Smooth muscle cell (in vitro differentiated cells): ENCODE measurements at regions not wholly inside any gene's neighbourhood (a gene's known extent, or its start where the extent isn't known, plus 50 kb on each side); places are given as distances from the start of the nearest gene placed in this dataset.

Source experiments
- DNase-seq: peaks from one replicate; lab custom pipeline; 2025; ENCODE audit not compliant: unreplicated experiment; lab: John Stamatoyannopoulos, UW
- H2AFZ ChIP-seq: fragments of 200-600 bp; sonication (generic); 2 replicates; pipeline ENCODE4 v1.6.0; 2016; ENCODE audit warnings: antibody characterized with exemption, low read depth, mild to moderate bottlenecking
- H3F3A ChIP-seq: fragments of 200-600 bp; sonication (generic); 2 replicates; pipeline ENCODE4 v1.6.0; 2017; ENCODE audit warnings: antibody characterized with exemption, low read depth
- H3K27ac ChIP-seq: fragments of 200-600 bp; sonication (generic); 2 replicates; pipeline ENCODE4 v1.5.1; 2016; ENCODE audit warnings: low read depth, mild to moderate bottlenecking
- H3K27me3 ChIP-seq: fragments of 200-600 bp; sonication (generic); 2 replicates; pipeline ENCODE4 v1.6.1; 2016; ENCODE audit warnings: low read depth, mild to moderate bottlenecking
- H3K36me3 ChIP-seq: fragments of 200-600 bp; sonication (generic); 2 replicates; pipeline ENCODE4 v1.5.1; 2016; ENCODE audit warnings: low read depth
- H3K4me1 ChIP-seq: fragments of 200-600 bp; sonication (generic); 2 replicates; pipeline ENCODE4 v1.5.1; 2016; ENCODE audit warnings: low read depth
- H3K4me2 ChIP-seq: fragments of 200-600 bp; sonication (generic); 2 replicates; pipeline ENCODE4 v1.6.0; 2016; ENCODE audit warnings: mild to moderate bottlenecking
- H3K4me3 ChIP-seq: fragments of 200-600 bp; sonication (generic); 2 replicates; pipeline ENCODE4 v1.5.1; 2016; ENCODE audit warnings: mild to moderate bottlenecking
- H3K79me2 ChIP-seq: fragments of 200-600 bp; sonication (generic); 2 replicates; pipeline ENCODE4 v1.6.0; 2016; ENCODE audit warnings: low read depth, mild to moderate bottlenecking
- H3K9ac ChIP-seq: fragments of 200-600 bp; sonication (generic); 2 replicates; pipeline ENCODE4 v1.6.0; 2016; ENCODE audit warnings: low read depth
- H3K9me3 ChIP-seq: fragments of 200-600 bp; sonication (generic); replicated peaks from 2 replicates; pipeline ENCODE4 v1.5.1; 2016; ENCODE audit warnings: low read depth
- H4K20me1 ChIP-seq: fragments of 200-600 bp; sonication (generic); 2 replicates; pipeline ENCODE4 v1.6.0; 2016; ENCODE audit warnings: low read depth
- CTCF ChIP-seq: fragments of 200-600 bp; sonication (generic); IDR thresholded peaks from 2 replicates; pipeline ENCODE4 v1.5.1; 2017; ENCODE audit warnings: borderline replicate concordance, mild to moderate bottlenecking, antibody characterized with exemption; ENCODE audit not compliant: insufficient read depth, poor library complexity, severe bottlenecking
- WGBS: methylation state at CpG from one replicate; pipeline ENCODE4 v1.1.7; 2016; ENCODE audit warnings: low lambda C conversion rate; 5-methylcytosine and 5-hydroxymethylcytosine counted together

GRCh38 chrX:77162777-77163176 lies 284.4 kb upstream of the FGF16 start:
- TF ChIP-seq CTCF, result no peak
- H3K4me1 ChIP-seq, result no peaks in the 10 kb centered on the region
- 91% methylated on average over 1 of the region's 1 CpG for WGBS

GRCh38 chrX:77167993-77168392 lies 279.2 kb upstream of the FGF16 start:
- Histone ChIP-seq H3K79me2 (no peaks in the 10 kb centered on the region), H3K9me3 (no peaks in the 10 kb centered on the region), H3K36me3 (no peaks in the 10 kb centered on the region), H3K9ac (no peak overlapping the region), H3K4me2 (no peak overlapping the region), H3F3A (no peaks in the 10 kb centered on the region), H3K4me3 (no peak overlapping the region), H2AFZ (no peak overlapping the region), H4K20me1 (no peaks in the 10 kb centered on the region), H3K27me3 (no peaks in the 10 kb centered on the region), H3K4me1 (no peaks in the 10 kb centered on the region), H3K27ac (no peak overlapping the region)
- no peak for DNase-seq
- no peak for TF ChIP-seq CTCF
- whole genome bisulfite sequencing, result 59% methylated on average over 1 of the region's 1 CpG

More at GRCh38 chrX:77162777-77163176, 284.4 kb upstream of the FGF16 start:
- H3K4me3 ChIP-seq, result no peak overlapping the region
- H3K9ac ChIP-seq, result no peak overlapping the region
- H3K36me3 ChIP-seq, result no peaks in the 10 kb centered on the region
- no peaks in the 10 kb centered on the region for H3K79me2 ChIP-seq
- H4K20me1 ChIP-seq, result no peaks in the 10 kb centered on the region
- no peak for DNase-seq
- H3F3A ChIP-seq, result no peaks in the 10 kb centered on the region
- H3K4me2 ChIP-seq, result no peak overlapping the region
- no peaks in the 10 kb centered on the region for H3K27me3 ChIP-seq
- no peak overlapping the region for H3K27ac ChIP-seq
- no peak overlapping the region for H2AFZ ChIP-seq
- H3K9me3 ChIP-seq, result no peaks in the 10 kb centered on the region

GRCh38 chrX:77174680-77175519 lies 272.3 kb upstream of the FGF16 start:
- no peak overlapping the region for H2AFZ ChIP-seq
- H3K9me3 ChIP-seq, result no peaks in the 10 kb centered on the region
- no peak overlapping the region for H3K27ac ChIP-seq
- H3F3A ChIP-seq, result no peaks in the 10 kb centered on the region
- H3K27me3 ChIP-seq, result no peaks in the 10 kb centered on the region
- no peak for TF ChIP-seq CTCF
- WGBS, result 66% methylated on average over 2 of the region's 2 CpGs
- H3K9ac ChIP-seq, result no peak overlapping the region
- no peak for DNase-seq
- no peaks in the 10 kb centered on the region for H3K4me1 ChIP-seq
- H4K20me1 ChIP-seq, result no peaks in the 10 kb centered on the region
- no peaks in the 10 kb centered on the region for H3K36me3 ChIP-seq
- no peak overlapping the region for H3K4me2 ChIP-seq
- no peaks in the 10 kb centered on the region for H3K79me2 ChIP-seq
- no peak overlapping the region for H3K4me3 ChIP-seq

- WGBS, result 73% methylated on average over 4 of the region's 4 CpGs
- no peaks in the 10 kb centered on the region for H3K79me2 ChIP-seq
- no peaks in the 10 kb centered on the region for H3K36me3 ChIP-seq
- H3K27me3 ChIP-seq, result no peaks in the 10 kb centered on the region
- no peaks in the 10 kb centered on the region for H3K4me1 ChIP-seq
- no peaks in the 10 kb centered on the region for H3F3A ChIP-seq
- H3K4me3 ChIP-seq, result no peak overlapping the region
- DNase-seq, result no peak
- H3K4me2 ChIP-seq, result no peak overlapping the region
- H3K9ac ChIP-seq, result no peak overlapping the region
- peaks cover 3% of the 10 kb centered on the region for H3K9me3 ChIP-seq
- no peak overlapping the region for H2AFZ ChIP-seq
- TF ChIP-seq CTCF, result no peak
- no peaks in the 10 kb centered on the region for H4K20me1 ChIP-seq
- H3K27ac ChIP-seq, result no peak overlapping the region
Measured at GRCh38 chrX:77200663-77201062, 246.5 kb upstream of the FGF16 start.
